ENCODE measurements at regions not wholly inside any gene's neighbourhood (a gene's known extent, or its start where the extent isn't known, plus 50 kb on each side); places are given as distances from the start of the nearest gene placed in this dataset.

DNA sequence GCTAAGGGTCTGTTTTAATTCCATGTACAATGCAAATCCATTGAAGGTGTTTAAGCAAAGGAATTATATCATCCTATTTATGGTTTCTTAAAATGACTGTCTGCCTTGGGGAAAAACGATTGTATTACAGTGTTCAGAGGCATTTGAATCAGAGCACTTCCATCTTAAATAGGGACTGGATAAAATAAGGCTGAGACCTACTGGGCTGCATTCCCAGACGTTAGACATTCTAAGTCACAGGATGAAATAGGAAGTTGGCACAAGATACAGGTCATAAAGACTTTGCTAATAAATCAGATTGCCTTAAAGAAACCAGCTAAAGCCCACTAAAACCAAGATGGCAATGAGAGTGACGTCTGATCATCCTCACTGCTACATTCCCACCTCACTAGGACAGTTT is 1167.2 kb upstream of the PABPC4L start:
- TF ChIP-seq, protein P1, sequence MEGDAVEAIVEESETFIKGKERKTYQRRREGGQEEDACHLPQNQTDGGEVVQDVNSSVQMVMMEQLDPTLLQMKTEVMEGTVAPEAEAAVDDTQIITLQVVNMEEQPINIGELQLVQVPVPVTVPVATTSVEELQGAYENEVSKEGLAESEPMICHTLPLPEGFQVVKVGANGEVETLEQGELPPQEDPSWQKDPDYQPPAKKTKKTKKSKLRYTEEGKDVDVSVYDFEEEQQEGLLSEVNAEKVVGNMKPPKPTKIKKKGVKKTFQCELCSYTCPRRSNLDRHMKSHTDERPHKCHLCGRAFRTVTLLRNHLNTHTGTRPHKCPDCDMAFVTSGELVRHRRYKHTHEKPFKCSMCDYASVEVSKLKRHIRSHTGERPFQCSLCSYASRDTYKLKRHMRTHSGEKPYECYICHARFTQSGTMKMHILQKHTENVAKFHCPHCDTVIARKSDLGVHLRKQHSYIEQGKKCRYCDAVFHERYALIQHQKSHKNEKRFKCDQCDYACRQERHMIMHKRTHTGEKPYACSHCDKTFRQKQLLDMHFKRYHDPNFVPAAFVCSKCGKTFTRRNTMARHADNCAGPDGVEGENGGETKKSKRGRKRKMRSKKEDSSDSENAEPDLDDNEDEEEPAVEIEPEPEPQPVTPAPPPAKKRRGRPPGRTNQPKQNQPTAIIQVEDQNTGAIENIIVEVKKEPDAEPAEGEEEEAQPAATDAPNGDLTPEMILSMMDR (IDR thresholded peaks at IDR 0.05; ENCODE audit: borderline replicate concordance, insufficient read depth, low read depth, low read length): no peak
- H3K4me3 ChIP-seq (ENCODE audit: low read depth, low read length): no peak overlapping the region

DNA sequence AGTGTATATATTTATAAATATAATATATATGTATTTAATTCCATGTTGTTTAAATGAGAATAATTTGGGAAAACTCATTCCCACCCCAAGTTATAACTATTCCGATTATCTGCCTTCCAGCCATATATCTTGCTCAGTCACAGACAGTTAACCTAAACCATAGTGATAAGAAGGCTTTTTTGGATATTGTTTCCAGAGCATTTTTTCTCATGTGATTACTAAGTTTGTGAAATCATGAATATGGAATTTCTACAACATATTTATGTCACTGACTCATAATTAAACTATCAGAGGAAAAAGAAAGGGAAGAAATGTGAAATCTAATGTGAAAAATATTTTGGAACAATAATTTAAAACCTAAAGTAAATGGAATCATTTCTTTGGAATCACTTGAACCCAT is 1163.5 kb upstream of the PABPC4L start:
- TF ChIP-seq, protein P1 (IDR thresholded peaks at IDR 0.05; ENCODE audit: borderline replicate concordance, insufficient read depth, low read depth, low read length): no peak
- no peak overlapping the region for H3K4me3 ChIP-seq (ENCODE audit: low read depth, low read length)

DNA sequence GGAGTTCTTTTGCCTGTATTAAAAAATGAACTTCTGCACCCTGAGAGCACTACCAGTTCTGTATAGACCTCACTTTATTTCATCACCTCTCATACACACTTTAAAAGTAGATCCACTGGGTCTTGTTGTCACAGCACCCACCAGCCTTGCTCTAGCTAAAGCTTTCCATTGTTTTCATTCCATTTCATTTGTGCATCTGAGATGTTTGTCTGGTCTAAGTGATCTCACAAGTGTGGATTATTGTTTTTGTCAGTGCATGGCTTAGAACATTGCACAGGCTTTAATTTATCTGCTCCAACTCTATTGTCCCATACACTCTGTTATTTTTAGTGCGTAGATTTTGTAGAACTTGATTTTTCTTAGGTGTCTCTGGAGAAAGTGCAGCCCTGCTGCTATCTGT is 1157.5 kb upstream of the PABPC4L start:
- TF ChIP-seq, protein P1 (IDR thresholded peaks at IDR 0.05; ENCODE audit: borderline replicate concordance, insufficient read depth, low read depth, low read length): no peak
- no peak overlapping the region for H3K4me3 ChIP-seq (ENCODE audit: low read depth, low read length)

DNA sequence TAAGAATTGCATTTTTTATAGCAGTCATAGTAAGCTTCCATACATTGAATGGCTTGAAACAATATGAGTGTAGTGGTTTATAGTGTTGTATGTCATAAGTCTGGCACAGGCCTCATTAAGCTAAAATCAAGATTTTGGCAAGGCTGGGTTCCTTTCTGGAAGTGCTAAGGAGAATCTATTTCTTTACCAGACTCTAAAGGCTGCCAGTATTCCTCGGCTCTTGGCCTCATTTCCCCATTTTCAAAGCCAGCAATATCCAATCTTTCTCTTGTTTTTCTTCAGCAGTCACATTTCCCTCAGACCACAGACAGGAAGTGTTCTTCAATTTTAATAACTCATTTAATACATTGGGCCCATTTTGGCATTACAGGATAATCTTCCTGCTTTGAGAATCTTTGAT is 1155.5 kb upstream of the PABPC4L start:
- H3K4me3 ChIP-seq (ENCODE audit: low read depth, low read length): no peak overlapping the region
- TF ChIP-seq, protein P1 (IDR thresholded peaks at IDR 0.05; ENCODE audit: borderline replicate concordance, insufficient read depth, low read depth, low read length): no peak

DNA sequence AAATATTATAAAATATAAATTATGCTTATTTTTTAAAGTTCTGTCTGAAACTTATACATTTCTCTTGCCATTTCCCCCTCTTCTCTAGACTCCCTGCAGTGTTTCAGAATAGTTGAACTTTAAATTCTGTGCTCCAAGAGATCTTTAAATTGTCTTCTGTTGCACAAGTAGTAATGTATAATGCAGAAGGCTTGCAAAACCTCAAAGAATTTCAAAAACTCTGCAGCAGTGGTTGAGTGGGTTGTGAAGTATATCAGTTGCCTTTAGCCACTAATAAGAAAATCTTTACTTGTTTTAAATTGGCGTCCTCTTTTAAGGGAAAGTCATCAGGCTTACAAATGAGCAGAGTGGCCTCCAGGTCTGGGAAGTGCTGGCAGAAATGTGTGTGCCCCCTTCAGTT is 1153.3 kb upstream of the PABPC4L start:
- TF ChIP-seq, protein P1 (IDR thresholded peaks at IDR 0.05; ENCODE audit: borderline replicate concordance, insufficient read depth, low read depth, low read length): no peak
- no peak overlapping the region for H3K4me3 ChIP-seq (ENCODE audit: low read depth, low read length)

DNA sequence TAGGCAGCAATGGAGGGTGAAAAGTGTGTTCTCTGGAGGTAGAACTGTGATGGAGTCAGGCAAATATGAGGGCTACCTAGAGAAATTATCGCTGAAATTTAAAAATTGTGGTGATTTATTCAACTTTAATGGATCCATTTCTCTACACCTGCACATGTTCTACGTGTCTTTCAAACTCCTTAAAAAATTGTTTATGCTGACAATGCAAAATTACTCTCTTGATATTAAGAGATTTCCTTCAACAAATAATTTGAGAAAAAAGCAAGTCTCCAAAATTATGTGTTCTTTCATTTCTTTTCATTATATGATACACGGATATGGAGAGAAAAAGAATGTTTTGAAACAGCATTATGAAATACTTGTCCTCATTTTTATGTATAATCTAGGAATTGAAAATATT is 1151.4 kb upstream of the PABPC4L start:
- TF ChIP-seq, protein P1 (IDR thresholded peaks at IDR 0.05; ENCODE audit: borderline replicate concordance, insufficient read depth, low read depth, low read length): no peak
- no peak overlapping the region for H3K4me3 ChIP-seq (ENCODE audit: low read depth, low read length)

DNA sequence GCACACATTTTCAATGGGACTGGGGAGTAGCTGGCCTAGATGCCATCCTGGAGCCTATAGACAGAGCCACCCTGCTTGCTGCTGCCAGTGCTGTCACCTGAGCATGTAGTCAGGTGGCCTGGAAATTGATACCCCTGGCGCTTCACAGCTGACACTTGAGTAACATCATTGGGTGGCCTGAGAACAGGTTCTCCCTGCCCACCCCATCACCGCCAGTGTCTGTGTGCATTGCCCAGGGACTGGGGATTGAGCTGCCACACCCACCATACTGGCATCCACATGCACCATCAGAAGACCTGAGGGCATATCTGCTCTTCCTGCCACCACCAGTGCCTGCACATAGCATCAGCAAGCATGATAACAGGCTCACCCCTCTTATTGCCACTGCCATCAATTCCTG is 1142.9 kb upstream of the PABPC4L start:
- TF ChIP-seq, protein P1 (IDR thresholded peaks at IDR 0.05; ENCODE audit: borderline replicate concordance, insufficient read depth, low read depth, low read length): no peak

More for the DNA sequence above, 1142.9 kb upstream of the PABPC4L start:
- H3K4me3 ChIP-seq (ENCODE audit: low read depth, low read length): no peak overlapping the region

Measured in GM12875 (cell line).